ENCODE measurements at regions not wholly inside any gene's neighbourhood (a gene's known extent, or its start where the extent isn't known, plus 50 kb on each side); places are given as distances from the start of the nearest gene placed in this dataset.

GRCh38 chr12:118498171-118498570 is 121.8 kb downstream of the SUDS3 start:
- 84% methylated on average over 3 of the region's 3 CpGs for WGBS
- TF ChIP-seq NR2F2 (IDR thresholded peaks at IDR 0.05) = no peak
- Histone ChIP-seq H3K27ac (ENCODE audit: low read depth in 1 of 2, low read length in 2 of 2) (no peak overlapping the region), H3K4me1 (ENCODE audit: control insufficient read depth in 4 of 4, insufficient read depth in 4 of 4, low read length in 3 of 4) (no peaks in the 10 kb centered on the region), H3K4me3 (ENCODE audit: low read depth in 1 of 3, low read length in 3 of 3) (no peak overlapping the region), H3K9me3 (ENCODE audit: control insufficient read depth in 4 of 4, low read length in 3 of 4) (no peaks in the 10 kb centered on the region), H3K27me3 (ENCODE audit: control insufficient read depth in 4 of 4, insufficient read depth in 4 of 4, low read length in 3 of 4) (no peaks in the 10 kb centered on the region), H3K9ac (ENCODE audit: low read depth in 1 of 2, low read length in 2 of 2) (no peak overlapping the region), H3K36me3 (ENCODE audit: control insufficient read depth in 4 of 4, insufficient read depth in 3 of 4, low read depth in 1 of 4, low read length in 3 of 4) (no peaks in the 10 kb centered on the region)
- DNase-seq (ENCODE audit: low spot score) = no peak

- WGBS = 78% methylated on average over 7 of the region's 7 CpGs
- Histone ChIP-seq H3K9me3 (ENCODE audit: control insufficient read depth in 4 of 4, low read length in 3 of 4) (peaks cover 0 to 1% (median 0%) of the 10 kb centered on the region in 4 donors), H3K4me1 (ENCODE audit: control insufficient read depth in 4 of 4, insufficient read depth in 4 of 4, low read length in 3 of 4) (no peaks in the 10 kb centered on the region), H3K4me3 (ENCODE audit: low read depth in 1 of 3, low read length in 3 of 3) (no peak overlapping the region), H3K9ac (ENCODE audit: low read depth in 1 of 2, low read length in 2 of 2) (no peak overlapping the region), H3K27me3 (ENCODE audit: control insufficient read depth in 4 of 4, insufficient read depth in 4 of 4, low read length in 3 of 4) (no peaks in the 10 kb centered on the region), H3K27ac (ENCODE audit: low read depth in 1 of 2, low read length in 2 of 2) (no peak overlapping the region), H3K36me3 (ENCODE audit: control insufficient read depth in 4 of 4, insufficient read depth in 3 of 4, low read depth in 1 of 4, low read length in 3 of 4) (no peaks in the 10 kb centered on the region)
- TF ChIP-seq HNF4G (IDR thresholded peaks at IDR 0.05) (no peak), FOXA2 (IDR thresholded peaks at IDR 0.05) (no peak), GABPA (IDR thresholded peaks at IDR 0.05 in 1 of 2, conservative IDR thresholded peaks at IDR 0.05 in 1 of 2) (no peak), RAD21 (IDR thresholded peaks at IDR 0.05) (no peak), HNF4A (conservative IDR thresholded peaks at IDR 0.05) (no peak), NR2F2 (IDR thresholded peaks at IDR 0.05) (no peak), SP1 (IDR thresholded peaks at IDR 0.05) (no peak)
- DNase-seq (ENCODE audit: low spot score) = no peak
Measured at GRCh38 chr12:118500299-118500698, 123.9 kb downstream of the SUDS3 start.

GRCh38 chr12:118501489-118501888 is 125.1 kb downstream of the SUDS3 start:
- Histone ChIP-seq H3K36me3 (ENCODE audit: control insufficient read depth in 4 of 4, insufficient read depth in 3 of 4, low read depth in 1 of 4, low read length in 3 of 4) (no peaks in the 10 kb centered on the region), H3K27me3 (ENCODE audit: control insufficient read depth in 4 of 4, insufficient read depth in 4 of 4, low read length in 3 of 4) (no peaks in the 10 kb centered on the region), H3K4me1 (ENCODE audit: control insufficient read depth in 4 of 4, insufficient read depth in 4 of 4, low read length in 3 of 4) (no peaks in the 10 kb centered on the region), H3K9me3 (ENCODE audit: control insufficient read depth in 4 of 4, low read length in 3 of 4) (peaks cover 0 to 1% (median 0%) of the 10 kb centered on the region in 4 donors), H3K4me3 (ENCODE audit: low read depth in 1 of 3, low read length in 3 of 3) (no peak overlapping the region), H3K9ac (ENCODE audit: low read depth in 1 of 2, low read length in 2 of 2) (no peak overlapping the region), H3K27ac (ENCODE audit: low read depth in 1 of 2, low read length in 2 of 2) (no peak overlapping the region)
- TF ChIP-seq GABPA (IDR thresholded peaks at IDR 0.05 in 1 of 2, conservative IDR thresholded peaks at IDR 0.05 in 1 of 2) = no peak
- TF ChIP-seq, protein P1, sequence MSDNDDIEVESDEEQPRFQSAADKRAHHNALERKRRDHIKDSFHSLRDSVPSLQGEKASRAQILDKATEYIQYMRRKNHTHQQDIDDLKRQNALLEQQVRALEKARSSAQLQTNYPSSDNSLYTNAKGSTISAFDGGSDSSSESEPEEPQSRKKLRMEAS (IDR thresholded peaks at IDR 0.05) = no peak
- TF ChIP-seq RAD21 (IDR thresholded peaks at IDR 0.05) = no peak
- TF ChIP-seq ZBTB33 (IDR thresholded peaks at IDR 0.05) = no peak
- TF ChIP-seq CTCF (IDR thresholded peaks at IDR 0.05; ENCODE audit: low read depth, low read length, missing input control) = no peak
- 71% methylated on average over 3 of the region's 3 CpGs for WGBS
- no peak for DNase-seq (ENCODE audit: low spot score)
